ENCODE measurements at regions not wholly inside any gene's neighbourhood (a gene's known extent, or its start where the extent isn't known, plus 50 kb on each side); places are given as distances from the start of the nearest gene placed in this dataset.

- no peak for TF ChIP-seq CTCF (IDR thresholded peaks at IDR 0.05; ENCODE audit: low read depth, low read length, poor library complexity, severe bottlenecking)
- no peak for TF ChIP-seq EZH2phosphoT487 (IDR thresholded peaks at IDR 0.05; ENCODE audit: borderline replicate concordance, low read length)
These were observed 734.6 kb upstream of the FAT3 start for GRCh38 chr11:91489989-91490388.

Data from DOHH2 (cell line).